ENCODE measurements at regions not wholly inside any gene's neighbourhood (a gene's known extent, or its start where the extent isn't known, plus 50 kb on each side); places are given as distances from the start of the nearest gene placed in this dataset.

DNA sequence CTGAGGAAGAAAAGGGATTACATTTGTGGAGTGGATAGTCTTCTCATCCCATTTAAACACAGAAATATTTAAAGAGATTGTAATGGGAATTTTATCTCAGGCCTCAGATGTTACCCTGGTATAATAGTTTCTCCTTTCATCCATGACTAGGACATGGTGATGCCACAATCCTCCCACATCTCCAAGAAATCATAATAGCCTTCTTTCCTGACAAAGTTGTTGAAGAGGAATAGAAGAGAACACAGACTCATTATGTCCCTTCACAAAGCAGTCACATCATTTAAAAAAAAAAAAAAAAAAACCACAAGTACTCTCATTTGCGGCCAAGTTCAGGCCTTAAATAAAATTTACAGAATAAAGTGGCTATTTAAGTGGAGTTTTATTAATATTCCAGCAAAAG lies 359.6 kb downstream of the DEPDC1B start:
- Histone ChIP-seq H3K4me3 (ENCODE audit: low read length) (no peak overlapping the region), H2AFZ (ENCODE audit: low read depth, low read length) (no peak overlapping the region), H3K9me3 (ENCODE audit: low read length) (no peaks in the 10 kb centered on the region), H3K4me1 (ENCODE audit: insufficient read depth, low read length) (no peaks in the 10 kb centered on the region), H3K36me3 (ENCODE audit: insufficient read depth, low read length) (no peaks in the 10 kb centered on the region), H3K27me3 (ENCODE audit: insufficient read depth, low read length) (no peaks in the 10 kb centered on the region)

DNA sequence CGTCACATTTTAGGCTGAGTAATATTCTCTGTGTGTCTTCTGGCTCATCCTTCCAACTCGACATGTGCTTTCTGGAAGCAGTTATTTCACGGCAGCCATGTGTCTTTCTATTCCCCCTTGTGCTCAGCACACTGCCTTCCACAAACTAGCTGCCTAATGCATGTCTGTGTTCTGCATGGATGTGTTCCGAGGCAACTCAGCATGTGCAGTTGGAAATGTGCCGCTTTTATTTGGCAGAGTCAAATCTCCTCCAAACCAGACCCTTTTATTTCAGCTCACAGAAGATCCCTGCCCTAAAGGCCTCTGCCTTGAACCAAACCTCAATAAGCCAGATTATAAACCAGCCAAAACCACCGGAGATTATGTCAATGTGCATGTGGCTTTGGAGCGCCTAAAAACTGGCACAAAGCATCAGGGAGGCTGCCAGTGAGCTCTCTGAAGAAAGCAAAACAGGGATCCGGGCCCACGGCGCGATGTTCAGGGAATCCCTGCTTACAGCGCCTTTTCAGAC lies 360.2 kb downstream of the DEPDC1B start:
- H3K9me3 ChIP-seq (ENCODE audit: low read length) = no peaks in the 10 kb centered on the region
- H3K36me3 ChIP-seq (ENCODE audit: insufficient read depth, low read length) = no peaks in the 10 kb centered on the region
- no peaks in the 10 kb centered on the region for H3K4me1 ChIP-seq (ENCODE audit: insufficient read depth, low read length)
- no peak overlapping the region for H3K4me3 ChIP-seq (ENCODE audit: low read length)
- no peak overlapping the region for H2AFZ ChIP-seq (ENCODE audit: low read depth, low read length)
- H3K27me3 ChIP-seq (ENCODE audit: insufficient read depth, low read length) = no peaks in the 10 kb centered on the region

DNA sequence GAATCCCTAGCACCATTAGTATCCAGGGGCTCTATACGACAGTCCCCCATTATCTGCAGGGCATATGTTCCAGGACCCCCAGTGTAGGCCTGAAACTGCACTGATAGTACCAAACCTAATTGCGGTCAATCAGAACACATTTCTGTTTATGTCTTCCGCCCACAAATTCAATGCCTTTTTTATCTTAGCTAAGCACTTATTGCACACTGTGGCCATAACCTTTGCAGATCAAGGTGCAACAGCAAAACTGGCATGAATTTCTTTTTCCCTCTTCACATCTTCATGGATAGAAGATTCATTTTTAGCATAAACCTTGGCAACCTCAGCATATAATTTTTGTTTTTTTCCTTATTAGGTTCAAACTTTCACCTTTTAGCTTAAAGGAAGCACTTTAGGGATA lies 361.1 kb downstream of the DEPDC1B start:
- Histone ChIP-seq H3K36me3 (ENCODE audit: insufficient read depth, low read length) (no peaks in the 10 kb centered on the region), H3K9me3 (ENCODE audit: low read length) (no peaks in the 10 kb centered on the region), H2AFZ (ENCODE audit: low read depth, low read length) (no peak overlapping the region), H3K4me1 (ENCODE audit: insufficient read depth, low read length) (no peaks in the 10 kb centered on the region), H3K4me3 (ENCODE audit: low read length) (no peak overlapping the region), H3K27me3 (ENCODE audit: insufficient read depth, low read length) (no peaks in the 10 kb centered on the region)

DNA sequence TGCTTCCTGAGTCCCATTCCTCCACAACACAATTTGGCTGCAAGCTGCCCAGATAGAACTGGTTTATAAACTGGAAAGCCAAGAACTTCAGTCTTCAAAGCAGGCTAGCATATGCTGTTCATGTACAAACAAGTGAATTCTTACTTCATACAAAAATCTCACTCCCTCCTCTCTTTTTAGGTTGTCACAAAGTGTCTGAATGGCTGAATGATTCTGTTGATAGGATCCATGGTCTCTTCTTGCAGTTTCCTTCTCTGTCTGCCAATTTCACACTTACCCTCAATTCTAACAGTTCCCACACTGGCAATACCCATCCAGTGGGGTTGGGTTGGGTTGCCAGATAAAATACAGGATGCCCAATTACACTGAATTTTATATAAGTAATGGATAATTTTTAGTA lies 363.5 kb downstream of the DEPDC1B start:
- no peaks in the 10 kb centered on the region for H3K36me3 ChIP-seq (ENCODE audit: insufficient read depth, low read length)
- no peaks in the 10 kb centered on the region for H3K27me3 ChIP-seq (ENCODE audit: insufficient read depth, low read length)
- no peaks in the 10 kb centered on the region for H3K9me3 ChIP-seq (ENCODE audit: low read length)
- peaks cover under 1% of the 10 kb centered on the region for H3K4me1 ChIP-seq (ENCODE audit: insufficient read depth, low read length)
- H2AFZ ChIP-seq (ENCODE audit: low read depth, low read length) = no peak overlapping the region
- H3K4me3 ChIP-seq (ENCODE audit: low read length) = no peak overlapping the region

DNA sequence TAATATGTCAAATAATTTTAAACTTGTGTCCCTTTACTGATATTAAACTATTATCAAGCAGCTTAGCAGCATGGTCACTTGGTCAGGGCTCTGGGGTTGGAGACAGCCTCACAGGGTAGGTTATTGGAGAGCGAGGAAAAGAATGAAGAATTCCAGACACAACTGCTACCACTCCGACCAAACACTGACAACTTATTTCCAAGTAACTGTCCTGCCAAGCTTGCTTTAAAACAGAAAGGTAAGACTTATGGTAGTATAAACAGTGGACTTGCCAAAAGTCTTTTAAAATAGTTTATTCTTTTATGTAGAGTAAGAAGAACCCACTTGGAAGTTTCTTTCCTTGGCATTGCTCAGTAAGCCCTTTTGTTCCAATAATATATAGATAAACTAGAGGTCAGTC lies 364.1 kb downstream of the DEPDC1B start:
- no peak overlapping the region for H3K4me3 ChIP-seq (ENCODE audit: low read length)
- H2AFZ ChIP-seq (ENCODE audit: low read depth, low read length) = no peak overlapping the region
- H3K4me1 ChIP-seq (ENCODE audit: insufficient read depth, low read length) = peaks cover 5% of the 10 kb centered on the region
- no peaks in the 10 kb centered on the region for H3K9me3 ChIP-seq (ENCODE audit: low read length)
- no peaks in the 10 kb centered on the region for H3K27me3 ChIP-seq (ENCODE audit: insufficient read depth, low read length)
- no peaks in the 10 kb centered on the region for H3K36me3 ChIP-seq (ENCODE audit: insufficient read depth, low read length)

DNA sequence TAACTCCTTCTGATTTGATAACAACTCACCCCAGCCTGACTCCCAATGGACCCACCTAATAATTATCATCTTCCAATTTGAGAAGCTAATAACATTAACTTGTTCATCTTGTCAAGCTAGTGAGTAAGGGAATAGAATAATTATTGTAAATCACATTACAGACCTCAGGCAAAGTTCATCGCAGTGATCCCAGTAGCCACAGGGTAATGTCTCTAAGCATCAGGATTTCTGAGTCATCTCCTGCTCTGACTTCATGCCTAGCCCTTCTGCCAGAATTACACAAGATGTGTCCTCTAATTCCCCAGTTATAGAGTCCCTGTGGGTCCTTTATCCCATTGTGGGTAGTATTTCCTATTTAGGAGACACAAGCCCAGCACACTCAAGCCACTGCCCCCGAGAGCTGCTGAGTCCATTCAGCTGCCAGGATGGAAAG lies 365.7 kb downstream of the DEPDC1B start:
- Histone ChIP-seq H3K4me3 (ENCODE audit: low read length) (no peak overlapping the region), H3K9me3 (ENCODE audit: low read length) (no peaks in the 10 kb centered on the region), H3K27me3 (ENCODE audit: insufficient read depth, low read length) (no peaks in the 10 kb centered on the region), H2AFZ (ENCODE audit: low read depth, low read length) (no peak overlapping the region), H3K4me1 (ENCODE audit: insufficient read depth, low read length) (peaks cover 5% of the 10 kb centered on the region), H3K36me3 (ENCODE audit: insufficient read depth, low read length) (no peaks in the 10 kb centered on the region)

DNA sequence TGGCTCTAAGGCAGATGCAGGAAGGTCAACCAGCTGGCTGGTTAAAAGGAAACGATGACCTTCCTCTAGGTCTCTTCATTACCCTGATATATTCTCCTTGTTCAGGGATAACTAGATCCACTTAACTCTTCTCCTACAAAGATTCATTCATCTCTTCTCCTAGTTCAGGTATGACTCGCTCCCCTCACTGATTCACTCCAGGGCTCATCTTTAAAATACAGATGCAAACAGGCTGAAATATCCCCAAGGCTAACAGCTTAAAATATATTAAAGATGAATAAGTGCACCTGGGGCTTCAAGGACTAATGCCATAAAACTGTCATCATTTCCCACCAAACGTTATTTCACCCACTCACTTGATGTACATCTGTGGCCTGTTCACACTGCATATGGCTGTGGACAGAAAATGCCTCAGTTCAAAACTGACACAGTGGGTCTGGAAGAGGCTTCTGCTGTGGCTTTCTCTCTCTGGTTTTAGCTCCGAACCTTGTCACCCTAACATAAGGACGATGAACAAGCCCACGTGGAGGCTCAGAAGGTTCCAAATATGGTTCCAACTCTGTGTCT lies 366.9 kb downstream of the DEPDC1B start:
- no peaks in the 10 kb centered on the region for H3K9me3 ChIP-seq (ENCODE audit: low read length)
- peaks cover 5% of the 10 kb centered on the region for H3K4me1 ChIP-seq (ENCODE audit: insufficient read depth, low read length)
- no peak overlapping the region for H2AFZ ChIP-seq (ENCODE audit: low read depth, low read length)
- no peaks in the 10 kb centered on the region for H3K27me3 ChIP-seq (ENCODE audit: insufficient read depth, low read length)
- H3K4me3 ChIP-seq (ENCODE audit: low read length) = no peak overlapping the region
- no peaks in the 10 kb centered on the region for H3K36me3 ChIP-seq (ENCODE audit: insufficient read depth, low read length)

DNA sequence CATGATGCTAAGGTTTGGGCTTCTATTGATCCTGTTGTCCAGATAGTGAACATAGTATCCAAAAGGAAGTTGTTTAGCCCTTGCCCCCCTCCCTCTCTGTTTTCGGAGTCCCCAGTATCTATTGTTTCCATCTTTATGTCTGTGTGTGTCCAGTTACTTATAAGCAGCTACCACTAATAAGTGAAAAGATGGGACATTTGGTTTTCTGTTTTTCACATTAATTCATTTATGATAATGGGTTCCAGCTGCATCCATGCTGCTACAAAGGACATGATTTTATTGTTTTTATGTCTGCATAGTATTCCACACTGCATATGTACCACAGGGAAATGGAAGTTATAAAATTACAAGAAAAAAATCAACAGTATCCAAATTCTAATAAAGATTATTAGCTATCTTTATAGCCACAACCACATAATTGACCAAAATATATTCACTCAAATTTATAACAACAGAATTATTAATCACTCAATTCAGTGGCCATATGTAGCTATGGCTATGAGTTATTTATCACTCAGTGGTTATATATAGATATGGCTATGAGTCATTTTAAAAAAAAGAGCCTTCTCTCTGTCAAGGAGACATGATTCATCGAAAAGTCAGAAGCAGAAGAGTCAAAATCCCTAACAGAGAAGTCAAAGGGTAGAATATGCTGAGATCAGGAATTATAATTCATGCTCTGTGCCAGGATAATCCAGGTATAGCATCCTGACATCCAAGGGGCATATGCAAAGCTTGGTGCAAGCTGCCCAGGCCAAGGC lies 367.5 kb downstream of the DEPDC1B start:
- Histone ChIP-seq H3K36me3 (ENCODE audit: insufficient read depth, low read length) (no peaks in the 10 kb centered on the region), H3K27me3 (ENCODE audit: insufficient read depth, low read length) (no peaks in the 10 kb centered on the region), H3K9me3 (ENCODE audit: low read length) (no peaks in the 10 kb centered on the region), H3K4me1 (ENCODE audit: insufficient read depth, low read length) (peaks cover 5% of the 10 kb centered on the region), H2AFZ (ENCODE audit: low read depth, low read length) (no peak overlapping the region), H3K4me3 (ENCODE audit: low read length) (no peak overlapping the region)

DNA sequence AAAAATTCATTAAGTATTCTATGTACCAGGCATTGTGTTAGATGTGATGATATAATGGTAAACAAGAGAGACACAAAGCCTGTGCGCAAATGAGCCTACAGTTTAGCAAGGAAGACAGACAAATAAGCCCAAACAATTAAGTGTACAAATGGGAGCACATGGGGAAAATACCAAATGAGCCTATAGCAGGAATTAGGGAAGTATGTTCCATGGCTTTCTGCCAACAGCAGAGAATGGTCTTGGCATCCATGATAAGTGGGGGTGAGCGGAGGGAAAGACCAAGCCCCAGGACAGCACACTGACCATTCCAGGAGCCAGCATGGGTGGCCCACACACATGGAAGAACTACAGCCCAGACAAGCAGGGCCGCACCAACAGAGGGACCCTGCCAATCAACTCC lies 369.7 kb downstream of the DEPDC1B start:
- Histone ChIP-seq H3K27me3 (ENCODE audit: insufficient read depth, low read length) (no peaks in the 10 kb centered on the region), H3K9me3 (ENCODE audit: low read length) (no peaks in the 10 kb centered on the region), H3K4me3 (ENCODE audit: low read length) (no peak overlapping the region), H3K4me1 (ENCODE audit: insufficient read depth, low read length) (peaks cover 5% of the 10 kb centered on the region), H3K36me3 (ENCODE audit: insufficient read depth, low read length) (no peaks in the 10 kb centered on the region), H2AFZ (ENCODE audit: low read depth, low read length) (no peak overlapping the region)

DNA sequence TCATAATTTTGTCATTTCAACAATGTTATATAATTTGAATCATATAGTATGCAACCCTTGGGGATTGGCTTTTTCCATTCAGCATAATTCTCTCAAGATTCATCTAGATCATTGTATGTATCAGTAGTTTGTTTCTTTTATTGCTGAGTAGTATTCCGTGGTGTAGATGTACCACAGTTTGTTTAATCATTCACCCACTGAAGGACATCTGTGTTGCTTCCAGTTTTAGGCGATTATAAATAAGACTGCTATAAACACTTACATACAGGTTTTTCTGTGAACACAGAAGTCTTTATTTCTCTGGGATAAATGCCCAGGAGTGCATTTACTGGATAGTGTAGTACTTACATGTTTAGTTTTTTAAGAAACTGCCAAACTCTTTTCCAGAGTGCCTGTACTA lies 374.1 kb downstream of the DEPDC1B start:
- no peaks in the 10 kb centered on the region for H3K9me3 ChIP-seq (ENCODE audit: low read length)
- H2AFZ ChIP-seq (ENCODE audit: low read depth, low read length) = no peak overlapping the region
- no peaks in the 10 kb centered on the region for H3K27me3 ChIP-seq (ENCODE audit: insufficient read depth, low read length)
- no peaks in the 10 kb centered on the region for H3K36me3 ChIP-seq (ENCODE audit: insufficient read depth, low read length)
- no peaks in the 10 kb centered on the region for H3K4me1 ChIP-seq (ENCODE audit: insufficient read depth, low read length)
- H3K4me3 ChIP-seq (ENCODE audit: low read length) = no peak overlapping the region

DNA sequence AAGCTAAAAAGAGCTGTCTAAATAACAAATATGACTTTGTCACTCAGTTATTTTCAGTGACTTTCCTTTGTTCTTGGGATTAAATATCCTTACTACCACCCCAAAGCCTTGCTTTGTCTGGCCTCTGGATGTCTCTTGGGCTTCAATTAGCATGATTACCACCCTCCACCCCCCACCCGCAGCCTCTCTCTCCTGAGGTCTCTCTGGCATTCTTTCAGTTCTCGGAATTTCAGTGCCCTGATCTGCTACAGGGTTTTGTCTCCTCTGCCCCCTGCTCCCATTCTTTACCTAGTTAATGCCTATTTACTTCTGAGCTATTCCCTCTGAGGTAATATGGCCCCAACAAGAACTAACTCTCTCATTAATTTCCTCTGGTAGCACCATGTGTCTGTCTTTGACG lies 376.4 kb downstream of the DEPDC1B start:
- H3K4me1 ChIP-seq (ENCODE audit: insufficient read depth, low read length) = no peaks in the 10 kb centered on the region
- no peak overlapping the region for H2AFZ ChIP-seq (ENCODE audit: low read depth, low read length)
- H3K27me3 ChIP-seq (ENCODE audit: insufficient read depth, low read length) = no peaks in the 10 kb centered on the region
- no peaks in the 10 kb centered on the region for H3K9me3 ChIP-seq (ENCODE audit: low read length)
- H3K4me3 ChIP-seq (ENCODE audit: low read length) = no peak overlapping the region
- H3K36me3 ChIP-seq (ENCODE audit: insufficient read depth, low read length) = no peaks in the 10 kb centered on the region

DNA sequence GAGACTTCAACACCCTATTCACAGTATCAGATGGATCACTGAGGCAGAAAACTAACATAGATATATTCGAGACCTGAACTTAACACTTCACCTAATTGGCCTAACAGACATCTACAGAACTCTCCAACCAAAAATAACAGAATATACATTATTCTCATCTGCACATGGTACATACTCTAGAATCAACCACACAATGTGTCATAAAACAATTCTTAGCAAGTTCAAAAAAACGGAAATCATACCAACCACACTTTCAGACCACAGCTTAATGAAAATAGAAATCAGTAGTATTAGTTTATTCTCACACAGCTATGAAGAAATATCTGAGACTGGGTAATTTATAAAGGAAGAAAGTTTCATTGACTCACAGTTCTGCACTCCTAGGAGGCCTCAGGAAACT lies 387.9 kb downstream of the DEPDC1B start:
- Histone ChIP-seq H3K27me3 (ENCODE audit: insufficient read depth, low read length) (no peaks in the 10 kb centered on the region), H3K36me3 (ENCODE audit: insufficient read depth, low read length) (no peaks in the 10 kb centered on the region), H2AFZ (ENCODE audit: low read depth, low read length) (no peak overlapping the region), H3K4me3 (ENCODE audit: low read length) (no peak overlapping the region), H3K9me3 (ENCODE audit: low read length) (no peaks in the 10 kb centered on the region), H3K4me1 (ENCODE audit: insufficient read depth, low read length) (no peaks in the 10 kb centered on the region)

DNA sequence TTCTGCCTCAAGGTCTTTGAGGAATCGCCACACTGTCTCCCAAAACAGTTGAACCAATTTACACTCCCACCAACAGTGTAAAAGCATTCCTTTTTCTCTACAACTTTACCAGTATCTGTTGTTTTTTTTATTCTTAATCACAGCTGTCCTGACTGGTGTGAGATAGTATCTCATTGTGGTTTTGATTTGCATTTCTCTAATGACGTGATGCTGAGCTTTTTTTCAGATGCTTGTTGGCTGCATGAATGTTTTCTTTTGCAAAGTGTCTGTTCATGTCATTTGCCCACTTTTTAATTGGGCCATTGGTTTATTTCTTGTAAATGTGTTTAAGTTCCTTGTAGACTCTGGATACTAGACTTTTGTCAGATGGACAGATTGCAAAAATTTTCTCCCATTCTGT lies 400.0 kb downstream of the DEPDC1B start:
- H2AFZ ChIP-seq (ENCODE audit: low read depth, low read length) = no peak overlapping the region
- H3K27me3 ChIP-seq (ENCODE audit: insufficient read depth, low read length) = no peaks in the 10 kb centered on the region
- no peaks in the 10 kb centered on the region for H3K9me3 ChIP-seq (ENCODE audit: low read length)
- H3K4me1 ChIP-seq (ENCODE audit: insufficient read depth, low read length) = peaks cover 6% of the 10 kb centered on the region
- H3K4me3 ChIP-seq (ENCODE audit: low read length) = no peak overlapping the region
- no peaks in the 10 kb centered on the region for H3K36me3 ChIP-seq (ENCODE audit: insufficient read depth, low read length)

DNA sequence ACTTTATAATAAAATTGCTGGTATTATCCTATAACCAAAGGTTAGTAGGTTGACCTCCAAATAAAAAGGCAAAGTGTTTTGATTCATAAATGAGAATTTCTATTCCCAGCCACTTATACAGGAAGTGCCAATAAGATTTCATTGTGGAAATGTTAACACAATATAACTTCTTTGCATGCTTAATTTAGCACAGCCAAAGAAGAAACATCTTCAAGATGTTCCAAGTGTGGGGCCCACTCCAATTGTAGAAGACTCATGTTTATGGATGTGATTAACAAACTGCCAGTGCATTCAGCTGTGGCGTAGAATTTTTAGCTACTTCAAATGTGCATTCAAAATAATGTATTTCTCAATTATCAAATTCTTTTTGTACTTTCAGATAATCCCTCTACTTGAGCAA lies 402.3 kb downstream of the DEPDC1B start:
- H3K36me3 ChIP-seq (ENCODE audit: insufficient read depth, low read length) = no peaks in the 10 kb centered on the region
- peaks cover 6% of the 10 kb centered on the region for H3K4me1 ChIP-seq (ENCODE audit: insufficient read depth, low read length)
- no peak overlapping the region for H2AFZ ChIP-seq (ENCODE audit: low read depth, low read length)
- H3K9me3 ChIP-seq (ENCODE audit: low read length) = no peaks in the 10 kb centered on the region
- H3K27me3 ChIP-seq (ENCODE audit: insufficient read depth, low read length) = no peaks in the 10 kb centered on the region
- no peak overlapping the region for H3K4me3 ChIP-seq (ENCODE audit: low read length)

Measured in neuron (in vitro differentiated cells).